ENCODE measurements at regions not wholly inside any gene's neighbourhood (a gene's known extent, or its start where the extent isn't known, plus 50 kb on each side); places are given as distances from the start of the nearest gene placed in this dataset.
"Not testable (repeated sequence)": the region's sequence is repeated elsewhere in the genome, so short reads cannot be mapped to it uniquely, and the experiment has no call there.

GRCh38 chr13:58379221-58379620, 747.7 kb downstream of the PCDH17 start:
- no peak for DNase-seq

GRCh38 chr13:58385336-58385735, 753.8 kb downstream of the PCDH17 start:
- DNase-seq = not testable (repeated sequence)

GRCh38 chr13:58397596-58398387, 766.2 kb downstream of the PCDH17 start:
- no peak for DNase-seq

GRCh38 chr13:58399263-58399662, 767.7 kb downstream of the PCDH17 start:
- no peak for DNase-seq

- no peak for DNase-seq
Measured at GRCh38 chr13:58406545-58406944, 775.0 kb downstream of the PCDH17 start.

- DNase-seq = no peak
Measured at GRCh38 chr13:58429917-58430316, 798.4 kb downstream of the PCDH17 start.

GRCh38 chr13:58434943-58435342, 803.4 kb downstream of the PCDH17 start:
- DNase-seq = no peak

- no peak for DNase-seq
Measured at GRCh38 chr13:58437427-58437826, 805.9 kb downstream of the PCDH17 start.

GRCh38 chr13:58446979-58447378, 815.4 kb downstream of the PCDH17 start:
- DNase-seq = no peak

- DNase-seq = no peak
Measured at GRCh38 chr13:58452123-58452623, 820.6 kb downstream of the PCDH17 start.

GRCh38 chr13:58455094-58455493, 823.5 kb downstream of the PCDH17 start:
- DNase-seq = no peak

GRCh38 chr13:58461217-58461616, 829.7 kb downstream of the PCDH17 start:
- DNase-seq = no peak

- DNase-seq = no peak
Measured at GRCh38 chr13:58463841-58464240, 832.3 kb downstream of the PCDH17 start.

- DNase-seq = no peak
Measured at GRCh38 chr13:58467176-58467575, 835.6 kb downstream of the PCDH17 start.

GRCh38 chr13:58472483-58472882, 840.9 kb downstream of the PCDH17 start:
- DNase-seq = no peak

GRCh38 chr13:58474581-58474980, 843.0 kb downstream of the PCDH17 start:
- no peak for DNase-seq

GRCh38 chr13:58476206-58476918, 844.8 kb downstream of the PCDH17 start:
- no peak for DNase-seq

GRCh38 chr13:58478858-58479257, 847.3 kb downstream of the PCDH17 start:
- no peak for DNase-seq

- DNase-seq = no peak
Measured at GRCh38 chr13:58480061-58480460, 848.5 kb downstream of the PCDH17 start.

GRCh38 chr13:58488251-58488650, 856.7 kb downstream of the PCDH17 start:
- no peak for DNase-seq

- DNase-seq = no peak
Measured at GRCh38 chr13:58495668-58496067, 864.1 kb downstream of the PCDH17 start.

GRCh38 chr13:58500938-58501337, 869.4 kb downstream of the PCDH17 start:
- DNase-seq = no peak

- not testable (repeated sequence) for DNase-seq
Measured at GRCh38 chr13:58504202-58504700, 872.7 kb downstream of the PCDH17 start.
